ENCODE measurements at regions not wholly inside any gene's neighbourhood (a gene's known extent, or its start where the extent isn't known, plus 50 kb on each side); places are given as distances from the start of the nearest gene placed in this dataset.

GRCh38 chr3:72155391-72156064 is 370.6 kb upstream of the PROK2 start:
- Histone ChIP-seq H3K18ac (ENCODE audit: low read length) (no peak overlapping the region), H2AK5ac (ENCODE audit: low read length) (no peak overlapping the region), H3K79me2 (ENCODE audit: control insufficient read depth, insufficient read depth, low read length) (no peaks in the 10 kb centered on the region), H2BK120ac (ENCODE audit: low read depth, low read length) (no peak overlapping the region), H3K9ac (ENCODE audit: low read length) (no peak overlapping the region), H3K56ac (ENCODE audit: low read length) (no peak overlapping the region), H2BK15ac (replicated peaks; ENCODE audit: low read depth) (no peak overlapping the region), H3K23ac (ENCODE audit: low read length) (no peak overlapping the region), H3K27ac (ENCODE audit: low read depth, low read length) (no peak overlapping the region), H3K4me3 (ENCODE audit: low read length) (no peak overlapping the region), H3K4ac (ENCODE audit: low read depth, low read length) (no peak overlapping the region), H3K79me1 (ENCODE audit: low read length) (no peaks in the 10 kb centered on the region), H3K27me3 (ENCODE audit: insufficient read depth, low read length, poor library complexity) (no peaks in the 10 kb centered on the region), H3K4me2 (ENCODE audit: low read length) (no peak overlapping the region), H3K36me3 (ENCODE audit: control insufficient read depth, insufficient read depth, low read length) (no peaks in the 10 kb centered on the region), H2BK5ac (ENCODE audit: low read length) (no peak overlapping the region), H3K4me1 (ENCODE audit: control insufficient read depth, low read depth, low read length) (no peaks in the 10 kb centered on the region), H4K8ac (ENCODE audit: low read depth, low read length) (no peak overlapping the region), H4K5ac (ENCODE audit: low read length) (no peak overlapping the region)
- WGBS (ENCODE audit: extremely low coverage, insufficient coverage, low lambda C conversion rate), result no CpG with 5 or more reads among the region's 12 CpGs
- no peak for DNase-seq

- H2AK5ac ChIP-seq (ENCODE audit: low read length), result no peak overlapping the region
- no peak overlapping the region for H3K9ac ChIP-seq (ENCODE audit: low read length)
- H3K4me1 ChIP-seq (ENCODE audit: control insufficient read depth, low read depth, low read length), result no peaks in the 10 kb centered on the region
- no CpG with 5 or more reads among the region's 4 CpGs for WGBS (ENCODE audit: extremely low coverage, insufficient coverage, low lambda C conversion rate)
- DNase-seq, result no peak
- no peak overlapping the region for H2BK120ac ChIP-seq (ENCODE audit: low read depth, low read length)
- H4K5ac ChIP-seq (ENCODE audit: low read length), result no peak overlapping the region
- H3K27me3 ChIP-seq (ENCODE audit: insufficient read depth, low read length, poor library complexity), result no peaks in the 10 kb centered on the region
- H3K23ac ChIP-seq (ENCODE audit: low read length), result no peak overlapping the region
- no peaks in the 10 kb centered on the region for H3K79me2 ChIP-seq (ENCODE audit: control insufficient read depth, insufficient read depth, low read length)
- no peak overlapping the region for H3K56ac ChIP-seq (ENCODE audit: low read length)
- no peak overlapping the region for H3K27ac ChIP-seq (ENCODE audit: low read depth, low read length)
- no peaks in the 10 kb centered on the region for H3K36me3 ChIP-seq (ENCODE audit: control insufficient read depth, insufficient read depth, low read length)
- no peaks in the 10 kb centered on the region for H3K79me1 ChIP-seq (ENCODE audit: low read length)
- no peak overlapping the region for H3K4me2 ChIP-seq (ENCODE audit: low read length)
- H3K18ac ChIP-seq (ENCODE audit: low read length), result no peak overlapping the region
- no peak overlapping the region for H2BK15ac ChIP-seq (replicated peaks; ENCODE audit: low read depth)
- H3K4me3 ChIP-seq (ENCODE audit: low read length), result no peak overlapping the region
- no peak overlapping the region for H4K8ac ChIP-seq (ENCODE audit: low read depth, low read length)
- no peak overlapping the region for H2BK5ac ChIP-seq (ENCODE audit: low read length)
- H3K4ac ChIP-seq (ENCODE audit: low read depth, low read length), result no peak overlapping the region
These were observed 369.7 kb upstream of the PROK2 start for GRCh38 chr3:72154391-72155335.

GRCh38 chr3:72153477-72154314 is 368.7 kb upstream of the PROK2 start:
- Histone ChIP-seq H3K4me1 (ENCODE audit: control insufficient read depth, low read depth, low read length) (no peaks in the 10 kb centered on the region), H3K4me3 (ENCODE audit: low read length) (no peak overlapping the region), H2BK15ac (replicated peaks; ENCODE audit: low read depth) (no peak overlapping the region), H2BK5ac (ENCODE audit: low read length) (no peak overlapping the region), H3K27ac (ENCODE audit: low read depth, low read length) (no peak overlapping the region), H2AK5ac (ENCODE audit: low read length) (no peak overlapping the region), H3K23ac (ENCODE audit: low read length) (no peak overlapping the region), H3K18ac (ENCODE audit: low read length) (no peak overlapping the region), H3K27me3 (ENCODE audit: insufficient read depth, low read length, poor library complexity) (no peaks in the 10 kb centered on the region), H3K4ac (ENCODE audit: low read depth, low read length) (no peak overlapping the region), H4K5ac (ENCODE audit: low read length) (no peak overlapping the region), H3K79me2 (ENCODE audit: control insufficient read depth, insufficient read depth, low read length) (no peaks in the 10 kb centered on the region), H3K4me2 (ENCODE audit: low read length) (no peak overlapping the region), H3K56ac (ENCODE audit: low read length) (no peak overlapping the region), H4K8ac (ENCODE audit: low read depth, low read length) (no peak overlapping the region), H3K79me1 (ENCODE audit: low read length) (no peaks in the 10 kb centered on the region), H3K9ac (ENCODE audit: low read length) (no peak overlapping the region), H3K36me3 (ENCODE audit: control insufficient read depth, insufficient read depth, low read length) (no peaks in the 10 kb centered on the region), H2BK120ac (ENCODE audit: low read depth, low read length) (no peak overlapping the region)
- no CpG with 5 or more reads among the region's 6 CpGs for WGBS (ENCODE audit: extremely low coverage, insufficient coverage, low lambda C conversion rate)
- DNase-seq, result no peak

- no peak for DNase-seq
- Histone ChIP-seq H3K4ac (ENCODE audit: low read depth, low read length) (no peak overlapping the region), H3K27ac (ENCODE audit: low read depth, low read length) (no peak overlapping the region)
These were observed 367.9 kb upstream of the PROK2 start for GRCh38 chr3:72152551-72153476.

More at GRCh38 chr3:72152551-72153476, 367.9 kb upstream of the PROK2 start:
- Histone ChIP-seq H3K4me3 (ENCODE audit: low read length) (no peak overlapping the region), H3K9ac (ENCODE audit: low read length) (no peak overlapping the region), H2BK120ac (ENCODE audit: low read depth, low read length) (no peak overlapping the region), H2AK5ac (ENCODE audit: low read length) (no peak overlapping the region), H4K5ac (ENCODE audit: low read length) (no peak overlapping the region), H3K79me2 (ENCODE audit: control insufficient read depth, insufficient read depth, low read length) (no peaks in the 10 kb centered on the region), H3K4me1 (ENCODE audit: control insufficient read depth, low read depth, low read length) (no peaks in the 10 kb centered on the region), H3K79me1 (ENCODE audit: low read length) (no peaks in the 10 kb centered on the region), H3K36me3 (ENCODE audit: control insufficient read depth, insufficient read depth, low read length) (no peaks in the 10 kb centered on the region), H3K23ac (ENCODE audit: low read length) (no peak overlapping the region), H3K18ac (ENCODE audit: low read length) (no peak overlapping the region), H2BK5ac (ENCODE audit: low read length) (no peak overlapping the region), H3K4me2 (ENCODE audit: low read length) (no peak overlapping the region), H4K8ac (ENCODE audit: low read depth, low read length) (no peak overlapping the region), H3K56ac (ENCODE audit: low read length) (no peak overlapping the region), H2BK15ac (replicated peaks; ENCODE audit: low read depth) (no peak overlapping the region), H3K27me3 (ENCODE audit: insufficient read depth, low read length, poor library complexity) (no peaks in the 10 kb centered on the region)
- no CpG with 5 or more reads among the region's 21 CpGs for WGBS (ENCODE audit: extremely low coverage, insufficient coverage, low lambda C conversion rate)

Measured in mesendoderm (in vitro differentiated cells).